ENCODE measurements at regions not wholly inside any gene's neighbourhood (a gene's known extent, or its start where the extent isn't known, plus 50 kb on each side); places are given as distances from the start of the nearest gene placed in this dataset.

- DNase-seq (ENCODE audit: extremely low read depth, low read depth), result no peak
- no peak for TF ChIP-seq CTCF (IDR thresholded peaks at IDR 0.05; ENCODE audit: low read depth, low read length, missing control alignments)
- H3K4me3 ChIP-seq (replicated peaks; ENCODE audit: low read depth, low read length), result no peak overlapping the region
Observed at GRCh38 chr5:35393901-35394300, 163.6 kb upstream of the PRLR start.

- TF ChIP-seq CTCF (IDR thresholded peaks at IDR 0.05; ENCODE audit: low read depth, low read length, missing control alignments), result no peak
- DNase-seq (ENCODE audit: extremely low read depth, low read depth), result no peak
- H3K4me3 ChIP-seq (replicated peaks; ENCODE audit: low read depth, low read length), result no peak overlapping the region
Observed at GRCh38 chr5:35384658-35385057, 154.4 kb upstream of the PRLR start.

GRCh38 chr5:35383041-35383440 is 152.8 kb upstream of the PRLR start:
- TF ChIP-seq CTCF (IDR thresholded peaks at IDR 0.05; ENCODE audit: low read depth, low read length, missing control alignments), result no peak
- H3K4me3 ChIP-seq (replicated peaks; ENCODE audit: low read depth, low read length), result no peak overlapping the region

GRCh38 chr5:35377653-35378052 is 147.4 kb upstream of the PRLR start:
- DNase-seq (ENCODE audit: extremely low read depth, low read depth), result no peak
- TF ChIP-seq CTCF (IDR thresholded peaks at IDR 0.05; ENCODE audit: low read depth, low read length, missing control alignments), result no peak
- H3K4me3 ChIP-seq (replicated peaks; ENCODE audit: low read depth, low read length), result no peak overlapping the region

More at GRCh38 chr5:35383041-35383440, 152.8 kb upstream of the PRLR start:
- no peak for DNase-seq (ENCODE audit: extremely low read depth, low read depth)

- TF ChIP-seq CTCF (IDR thresholded peaks at IDR 0.05; ENCODE audit: low read depth, low read length, missing control alignments), result no peak
- no peak for DNase-seq (ENCODE audit: extremely low read depth, low read depth)
- no peak overlapping the region for H3K4me3 ChIP-seq (replicated peaks; ENCODE audit: low read depth, low read length)
Observed at GRCh38 chr5:35374584-35374983, 144.3 kb upstream of the PRLR start.

GRCh38 chr5:35373249-35373648 is 143.0 kb upstream of the PRLR start:
- DNase-seq (ENCODE audit: extremely low read depth, low read depth), result no peak
- no peak for TF ChIP-seq CTCF (IDR thresholded peaks at IDR 0.05; ENCODE audit: low read depth, low read length, missing control alignments)
- no peak overlapping the region for H3K4me3 ChIP-seq (replicated peaks; ENCODE audit: low read depth, low read length)

GRCh38 chr5:35372482-35372881 is 142.2 kb upstream of the PRLR start:
- H3K4me3 ChIP-seq (replicated peaks; ENCODE audit: low read depth, low read length), result no peak overlapping the region
- TF ChIP-seq CTCF (IDR thresholded peaks at IDR 0.05; ENCODE audit: low read depth, low read length, missing control alignments), result no peak
- DNase-seq (ENCODE audit: extremely low read depth, low read depth), result no peak

Measured in HFF-Myc (cell line).